Cardiac fibroblast (primary cell): ENCODE measurements at regions not wholly inside any gene's neighbourhood (a gene's known extent, or its start where the extent isn't known, plus 50 kb on each side); places are given as distances from the start of the nearest gene placed in this dataset.

Experiments used
- DNase-seq, 2 donors: peaks; one replicate each; pipeline versions ENCODE4 v3.0.0 to v3.0.0-alpha.2; 2010; ENCODE audit warnings: low read depth in 2 of 2
- H3K4me3 ChIP-seq, 2 donors: replicated peaks in 1 of 2; 1 replicate in 1 of 2; 2 replicates in 1 of 2; pipeline ENCODE4 v1.5.1; 2011; ENCODE audit warnings: low read depth in 2 of 2, low read length in 2 of 2, mild to moderate bottlenecking in 2 of 2, moderate library complexity in 1 of 2
- CTCF ChIP-seq: IDR thresholded peaks from one replicate; pipeline ENCODE4 v1.5.1; 2011; ENCODE audit warnings: low read depth, mild to moderate bottlenecking, low read length, inconsistent platforms

- no peak for TF ChIP-seq CTCF
- no peak overlapping the region for H3K4me3 ChIP-seq
- DNase-seq: no peak
These were observed 568.7 kb downstream of the ETS1 start for GRCh38 chr11:128018692-128019091.

GRCh38 chr11:128005562-128005961, 581.8 kb downstream of the ETS1 start:
- DNase-seq: no peak
- no peak overlapping the region for H3K4me3 ChIP-seq
- no peak for TF ChIP-seq CTCF

GRCh38 chr11:127998421-127998820, 588.9 kb downstream of the ETS1 start:
- DNase-seq: peak in 1 of 2 donors; percentile 36
- H3K4me3 ChIP-seq: no peak overlapping the region
- TF ChIP-seq CTCF: no peak

- TF ChIP-seq CTCF: no peak
- H3K4me3 ChIP-seq: no peak overlapping the region
- no peak for DNase-seq
These were observed 589.8 kb downstream of the ETS1 start for GRCh38 chr11:127997594-127997993.

- DNase-seq: peak; percentile 32 to 81
- TF ChIP-seq CTCF: no peak
- no peak overlapping the region for H3K4me3 ChIP-seq
These were observed 590.5 kb downstream of the ETS1 start for GRCh38 chr11:127996825-127997224.

GRCh38 chr11:127995921-127996320, 591.4 kb downstream of the ETS1 start:
- TF ChIP-seq CTCF: no peak
- H3K4me3 ChIP-seq: no peak overlapping the region
- peak in 1 of 2 donors; percentile 19 for DNase-seq

GRCh38 chr11:127994736-127995135, 592.6 kb downstream of the ETS1 start:
- H3K4me3 ChIP-seq: no peak overlapping the region
- no peak for TF ChIP-seq CTCF
- peak; percentile 21 to 88 for DNase-seq
